Transverse colon (tissue), 4 donors: ENCODE measurements at regions not wholly inside any gene's neighbourhood (a gene's known extent, or its start where the extent isn't known, plus 50 kb on each side); places are given as distances from the start of the nearest gene placed in this dataset.

Experiments used
- POLR2A ChIP-seq: fragments of 450-650 bp; IDR thresholded peaks from one replicate; pipeline ENCODE4 v1.6.1; 2016; ENCODE audit warnings: antibody characterized with exemption, mild to moderate bottlenecking, moderate library complexity
- POLR2AphosphoS5 ChIP-seq, 3 donors: sonication (generic); formaldehyde crosslinking; IDR thresholded peaks; one replicate each; pipeline ENCODE4 v1.6.1; 2016; ENCODE audit warnings: antibody characterized with exemption in 3 of 3
- TF ChIP-seq, protein P1 (sequence below), 5 experiments: fragments of 200-600 bp in 3 of 5; fragments of 450-650 bp in 2 of 5; sonication (generic) in 3 of 5; IDR thresholded peaks; 1 replicate in 2 of 5; 2 replicates in 3 of 5; pipeline ENCODE4 v1.5.1; 2016 to 2017; ENCODE audit warnings: antibody characterized with exemption in 5 of 5, inconsistent platforms in 3 of 5, mild to moderate bottlenecking in 2 of 5, moderate library complexity in 1 of 5

DNA sequence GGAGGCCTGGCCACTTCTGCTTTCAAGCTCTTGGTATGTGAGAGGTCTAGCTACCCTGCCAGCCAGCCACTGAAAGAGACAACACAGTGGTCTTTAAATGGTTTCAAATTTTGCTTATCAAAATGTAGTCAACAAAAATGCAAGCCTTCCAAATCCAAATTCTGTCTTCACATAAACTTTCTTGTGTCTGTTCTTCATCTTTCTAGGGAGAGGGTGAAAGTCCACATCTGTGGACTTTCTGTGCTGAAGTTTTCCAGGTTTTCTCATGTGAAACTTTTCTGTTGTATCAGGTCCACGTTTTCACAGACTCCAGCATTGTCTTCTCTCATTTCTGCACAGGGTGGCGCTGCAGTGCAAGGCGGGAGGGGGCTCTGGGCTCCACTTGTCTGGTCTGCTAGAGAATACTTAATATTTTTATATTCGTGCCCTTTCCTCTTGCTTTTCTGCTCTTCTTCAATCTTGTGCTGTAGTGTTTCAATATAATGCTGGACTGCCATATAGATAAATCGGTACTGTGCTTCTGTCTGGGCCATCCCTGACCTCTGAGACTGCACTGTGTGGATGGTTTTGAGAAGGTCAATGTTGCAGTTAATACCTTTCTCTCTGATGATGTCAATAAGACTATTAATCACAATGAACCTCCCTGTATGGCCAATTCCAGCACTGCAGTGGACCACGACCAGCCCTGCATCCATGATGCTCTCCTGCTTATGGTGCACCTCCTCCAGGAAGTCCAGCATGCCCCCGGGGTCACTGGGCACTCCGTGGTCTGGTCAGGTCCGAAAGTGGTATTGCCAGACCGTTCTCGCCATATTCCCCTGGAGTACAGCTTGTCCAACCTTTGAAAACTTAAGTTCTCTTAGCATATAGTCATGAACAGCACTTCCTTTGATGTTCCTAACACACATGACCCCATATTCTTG is 161.6 kb upstream of the TNFAIP3 start:
- TF ChIP-seq POLR2A (no peak), POLR2AphosphoS5 (IDR thresholded peaks at IDR 0.05) (no peak)
- TF ChIP-seq, protein P1, sequence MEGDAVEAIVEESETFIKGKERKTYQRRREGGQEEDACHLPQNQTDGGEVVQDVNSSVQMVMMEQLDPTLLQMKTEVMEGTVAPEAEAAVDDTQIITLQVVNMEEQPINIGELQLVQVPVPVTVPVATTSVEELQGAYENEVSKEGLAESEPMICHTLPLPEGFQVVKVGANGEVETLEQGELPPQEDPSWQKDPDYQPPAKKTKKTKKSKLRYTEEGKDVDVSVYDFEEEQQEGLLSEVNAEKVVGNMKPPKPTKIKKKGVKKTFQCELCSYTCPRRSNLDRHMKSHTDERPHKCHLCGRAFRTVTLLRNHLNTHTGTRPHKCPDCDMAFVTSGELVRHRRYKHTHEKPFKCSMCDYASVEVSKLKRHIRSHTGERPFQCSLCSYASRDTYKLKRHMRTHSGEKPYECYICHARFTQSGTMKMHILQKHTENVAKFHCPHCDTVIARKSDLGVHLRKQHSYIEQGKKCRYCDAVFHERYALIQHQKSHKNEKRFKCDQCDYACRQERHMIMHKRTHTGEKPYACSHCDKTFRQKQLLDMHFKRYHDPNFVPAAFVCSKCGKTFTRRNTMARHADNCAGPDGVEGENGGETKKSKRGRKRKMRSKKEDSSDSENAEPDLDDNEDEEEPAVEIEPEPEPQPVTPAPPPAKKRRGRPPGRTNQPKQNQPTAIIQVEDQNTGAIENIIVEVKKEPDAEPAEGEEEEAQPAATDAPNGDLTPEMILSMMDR (IDR thresholded peaks at IDR 0.05), result peak; percentile 75 to 85 (median 81)
